ENCODE measurements at regions not wholly inside any gene's neighbourhood (a gene's known extent, or its start where the extent isn't known, plus 50 kb on each side); places are given as distances from the start of the nearest gene placed in this dataset.
"Not testable (repeated sequence)": the region's sequence is repeated elsewhere in the genome, so short reads cannot be mapped to it uniquely, and the experiment has no call there.

DNA sequence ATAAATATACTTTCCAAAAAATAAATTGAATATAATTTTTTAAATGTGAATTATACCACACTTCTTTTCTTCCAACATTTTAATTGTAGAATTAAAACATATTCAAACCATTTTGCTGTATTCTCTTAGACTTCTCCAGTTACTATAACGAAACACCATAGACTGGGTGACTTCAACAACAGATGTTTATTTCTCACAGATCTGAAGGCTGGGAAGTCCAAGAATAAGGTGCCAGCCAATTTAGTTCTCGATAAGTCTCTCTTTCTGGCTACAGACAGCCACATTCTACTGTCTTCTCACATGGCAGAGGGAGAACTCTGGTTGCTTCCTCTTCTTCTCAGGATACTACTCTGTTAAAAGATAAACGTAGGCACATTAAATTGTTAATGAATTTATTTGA, 155.8 kb upstream of the UGT8 start:
- TF ChIP-seq CTCF (IDR thresholded peaks at IDR 0.05), result no peak

DNA sequence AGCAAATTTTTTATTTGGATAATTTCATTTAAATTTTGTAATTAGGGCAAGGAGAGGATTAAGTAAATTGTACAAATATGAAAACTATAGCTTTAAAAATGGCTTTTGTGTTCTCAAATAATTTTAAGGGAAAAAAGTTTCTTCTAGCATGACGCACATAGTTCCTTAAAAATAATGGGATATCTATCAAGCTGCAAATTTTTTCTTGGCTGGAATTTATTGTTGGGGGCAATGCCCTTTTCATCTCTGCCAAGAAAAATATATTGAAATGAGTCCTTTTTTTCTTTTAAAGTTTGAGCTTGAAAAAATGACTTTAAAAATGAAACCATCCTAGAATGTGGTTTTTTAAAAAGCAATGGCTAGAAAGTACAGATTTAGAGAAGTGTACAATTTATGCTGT, 154.4 kb upstream of the UGT8 start:
- no peak for TF ChIP-seq CTCF (IDR thresholded peaks at IDR 0.05)
- no peaks in the 10 kb centered on the region for H3K9me3 ChIP-seq
- H3K4me3 ChIP-seq, result no peak overlapping the region
- no peak overlapping the region for H3K27ac ChIP-seq
- H3K27me3 ChIP-seq, result no peaks in the 10 kb centered on the region
- no peak for DNase-seq (ENCODE audit: low spot score)
- no peaks in the 10 kb centered on the region for H3K36me3 ChIP-seq
- H3K4me1 ChIP-seq, result no peaks in the 10 kb centered on the region

More for the DNA sequence above, 155.8 kb upstream of the UGT8 start:
- no peak for DNase-seq (ENCODE audit: low spot score)
- H3K27ac ChIP-seq, result no peak overlapping the region
- H3K27me3 ChIP-seq, result no peaks in the 10 kb centered on the region
- no peaks in the 10 kb centered on the region for H3K36me3 ChIP-seq
- H3K4me1 ChIP-seq, result no peaks in the 10 kb centered on the region
- no peaks in the 10 kb centered on the region for H3K9me3 ChIP-seq
- no peak overlapping the region for H3K4me3 ChIP-seq

DNA sequence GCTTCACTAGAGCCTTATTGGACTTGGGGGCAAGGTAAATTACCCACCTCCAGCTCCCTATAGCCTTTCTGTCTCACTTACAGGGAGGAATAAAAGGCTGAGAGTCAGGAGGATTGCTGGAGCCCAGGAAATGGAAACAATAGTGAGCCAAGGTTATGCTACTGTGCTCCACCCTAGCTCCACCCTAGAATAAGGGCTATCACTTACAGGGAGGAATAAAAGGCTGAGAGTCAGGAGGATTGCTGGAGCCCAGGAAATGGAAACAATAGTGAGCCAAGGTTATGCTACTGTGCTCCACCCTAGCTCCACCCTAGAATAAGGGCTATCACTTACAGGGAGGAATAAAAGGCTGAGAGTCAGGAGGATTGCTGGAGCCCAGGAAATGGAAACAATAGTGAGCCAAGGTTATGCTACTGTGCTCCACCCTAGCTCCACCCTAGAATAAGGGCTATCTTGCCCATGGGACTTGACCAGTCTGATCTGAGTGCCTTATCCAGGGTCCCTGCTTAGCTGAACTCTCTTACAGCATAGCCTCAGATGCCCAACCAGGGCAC, 150.6 kb upstream of the UGT8 start:
- not testable (repeated sequence) for H3K36me3 ChIP-seq; H3K27ac ChIP-seq; H3K9me3 ChIP-seq; H3K27me3 ChIP-seq; H3K4me1 ChIP-seq; DNase-seq (ENCODE audit: low spot score); H3K4me3 ChIP-seq

- no peak for TF ChIP-seq CTCF (IDR thresholded peaks at IDR 0.05)
- no peaks in the 10 kb centered on the region for H3K36me3 ChIP-seq
- no peak overlapping the region for H3K27ac ChIP-seq
- no peaks in the 10 kb centered on the region for H3K27me3 ChIP-seq
- no peak for DNase-seq (ENCODE audit: low spot score)
- no peaks in the 10 kb centered on the region for H3K4me1 ChIP-seq
- no peaks in the 10 kb centered on the region for H3K9me3 ChIP-seq
- no peak overlapping the region for H3K4me3 ChIP-seq
These were observed 139.9 kb upstream of the UGT8 start for GRCh38 chr4:114458728-114459127.

- Histone ChIP-seq H3K36me3 (no peaks in the 10 kb centered on the region), H3K27ac (no peak overlapping the region), H3K4me3 (no peak overlapping the region), H3K4me1 (no peaks in the 10 kb centered on the region), H3K9me3 (no peaks in the 10 kb centered on the region), H3K27me3 (no peaks in the 10 kb centered on the region)
- DNase-seq (ENCODE audit: low spot score), result no peak
- no peak for TF ChIP-seq CTCF (IDR thresholded peaks at IDR 0.05)
These were observed 133.8 kb upstream of the UGT8 start for GRCh38 chr4:114464726-114465272.

- Histone ChIP-seq H3K27ac (no peak overlapping the region), H3K36me3 (no peaks in the 10 kb centered on the region), H3K27me3 (no peaks in the 10 kb centered on the region), H3K4me1 (no peaks in the 10 kb centered on the region), H3K4me3 (no peak overlapping the region), H3K9me3 (no peaks in the 10 kb centered on the region)
- DNase-seq (ENCODE audit: low spot score), result no peak
- no peak for TF ChIP-seq CTCF (IDR thresholded peaks at IDR 0.05)
These were observed 132.8 kb upstream of the UGT8 start for GRCh38 chr4:114465766-114466165.
